ENCODE measurements at regions not wholly inside any gene's neighbourhood (a gene's known extent, or its start where the extent isn't known, plus 50 kb on each side); places are given as distances from the start of the nearest gene placed in this dataset.

DNA sequence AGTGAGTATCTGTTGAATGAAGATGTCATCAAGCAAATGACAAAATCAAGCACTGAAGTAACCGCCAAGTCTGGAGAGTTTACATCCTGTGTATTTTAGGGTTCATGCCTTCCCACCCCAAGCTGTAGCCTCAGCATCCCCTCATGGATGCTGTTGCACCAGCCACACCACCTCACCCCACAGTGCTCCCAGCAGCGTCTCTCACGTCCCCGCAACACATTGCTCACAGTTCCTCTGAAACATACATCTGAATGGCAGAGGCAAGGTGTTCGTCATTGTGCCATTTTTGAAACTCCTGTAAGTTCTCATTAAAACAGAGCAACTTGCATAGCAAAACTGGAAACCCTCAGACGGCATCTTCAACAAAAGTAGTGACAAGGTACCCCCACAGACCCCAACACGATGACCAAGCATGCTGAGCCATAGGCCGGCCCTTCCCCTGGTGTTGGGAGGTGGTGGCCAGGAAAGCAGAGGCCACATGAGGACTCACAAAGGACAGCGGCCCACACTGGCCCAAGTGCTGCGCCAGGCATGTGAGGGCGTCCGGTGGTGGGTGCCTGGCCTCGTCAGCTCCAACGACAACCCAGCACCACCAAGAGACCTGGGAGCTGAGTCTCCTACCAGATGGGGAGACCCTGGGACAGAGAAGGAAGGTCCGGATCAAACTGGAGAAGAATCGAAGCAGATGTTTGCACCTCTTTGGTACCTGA, 456.5 kb downstream of the EIPR1 start:
- TF ChIP-seq, protein P1, sequence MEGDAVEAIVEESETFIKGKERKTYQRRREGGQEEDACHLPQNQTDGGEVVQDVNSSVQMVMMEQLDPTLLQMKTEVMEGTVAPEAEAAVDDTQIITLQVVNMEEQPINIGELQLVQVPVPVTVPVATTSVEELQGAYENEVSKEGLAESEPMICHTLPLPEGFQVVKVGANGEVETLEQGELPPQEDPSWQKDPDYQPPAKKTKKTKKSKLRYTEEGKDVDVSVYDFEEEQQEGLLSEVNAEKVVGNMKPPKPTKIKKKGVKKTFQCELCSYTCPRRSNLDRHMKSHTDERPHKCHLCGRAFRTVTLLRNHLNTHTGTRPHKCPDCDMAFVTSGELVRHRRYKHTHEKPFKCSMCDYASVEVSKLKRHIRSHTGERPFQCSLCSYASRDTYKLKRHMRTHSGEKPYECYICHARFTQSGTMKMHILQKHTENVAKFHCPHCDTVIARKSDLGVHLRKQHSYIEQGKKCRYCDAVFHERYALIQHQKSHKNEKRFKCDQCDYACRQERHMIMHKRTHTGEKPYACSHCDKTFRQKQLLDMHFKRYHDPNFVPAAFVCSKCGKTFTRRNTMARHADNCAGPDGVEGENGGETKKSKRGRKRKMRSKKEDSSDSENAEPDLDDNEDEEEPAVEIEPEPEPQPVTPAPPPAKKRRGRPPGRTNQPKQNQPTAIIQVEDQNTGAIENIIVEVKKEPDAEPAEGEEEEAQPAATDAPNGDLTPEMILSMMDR (IDR thresholded peaks at IDR 0.05) = no peak
- no peak for TF ChIP-seq EZH2 (IDR thresholded peaks at IDR 0.05; ENCODE audit: borderline replicate concordance, insufficient read depth, low read depth, low read length, poor library complexity, severe bottlenecking)
